Activated CD8-positive, alpha-beta memory T cell treated with anti-CD3 and anti-CD28 coated beads, Interleukin-2, amount 50 U/mL, for 24 hours (primary cell): ENCODE measurements at regions not wholly inside any gene's neighbourhood (a gene's known extent, or its start where the extent isn't known, plus 50 kb on each side); places are given as distances from the start of the nearest gene placed in this dataset.
"Not testable (repeated sequence)": the region's sequence is repeated elsewhere in the genome, so short reads cannot be mapped to it uniquely, and the experiment has no call there.

ENCODE experiments used
- DNase-seq: peaks from one replicate; pipeline ENCODE4 v3.0.0-alpha.2; 2020; ENCODE audit errors: extremely low read depth

DNA sequence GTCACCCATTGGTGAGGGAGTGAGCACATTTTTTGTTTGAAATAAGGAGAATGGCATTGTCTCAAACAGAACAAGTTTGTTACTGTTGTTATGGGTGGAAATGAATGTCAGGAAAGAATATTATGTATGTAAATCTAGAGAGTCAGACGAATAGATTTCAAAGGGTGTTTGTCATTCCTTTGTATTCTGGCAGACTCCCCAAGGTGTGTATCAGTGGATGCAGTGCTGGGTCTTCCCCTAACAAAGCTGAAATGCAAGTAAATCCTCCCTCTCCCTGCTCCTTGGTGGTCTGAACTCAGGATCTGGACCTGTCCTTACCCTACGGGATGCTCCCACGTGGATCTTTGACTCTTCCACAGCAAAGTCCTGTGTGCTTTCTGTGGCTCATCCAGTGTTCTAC is 139.5 kb upstream of the ZNF516 start:
- DNase-seq, result no peak

DNA sequence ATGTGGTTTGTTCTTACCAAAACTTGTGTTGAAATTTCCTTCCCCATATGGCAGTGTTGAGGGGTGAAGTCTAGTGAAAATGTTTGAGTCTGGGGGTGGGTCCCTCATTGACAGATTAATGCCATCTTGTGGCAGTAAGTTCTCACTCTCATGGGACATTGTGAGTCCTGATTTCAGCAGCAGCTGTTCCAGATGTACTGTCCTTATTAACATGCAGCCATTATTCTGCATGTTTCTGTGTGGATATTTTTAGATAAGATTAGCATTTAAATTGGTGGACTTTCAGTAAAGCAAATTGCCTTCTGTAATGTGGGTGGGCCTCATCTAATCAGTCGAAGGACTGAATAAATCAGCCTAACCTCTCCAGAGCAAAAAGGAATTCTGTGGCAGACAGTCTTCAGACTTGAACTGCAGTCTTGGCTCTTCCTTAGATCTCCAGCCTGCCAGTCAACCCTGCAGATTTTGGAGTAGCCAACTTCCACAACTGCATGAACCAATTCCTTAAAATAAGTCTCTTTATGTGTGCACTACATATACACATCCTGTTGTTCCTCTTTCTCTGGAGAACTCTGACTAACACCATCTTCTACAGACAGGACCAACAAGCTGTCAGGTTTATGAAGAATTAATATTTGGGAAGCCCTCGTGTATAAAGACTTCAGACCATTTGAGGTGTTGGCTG is 138.7 kb upstream of the ZNF516 start:
- no peak for DNase-seq

DNA sequence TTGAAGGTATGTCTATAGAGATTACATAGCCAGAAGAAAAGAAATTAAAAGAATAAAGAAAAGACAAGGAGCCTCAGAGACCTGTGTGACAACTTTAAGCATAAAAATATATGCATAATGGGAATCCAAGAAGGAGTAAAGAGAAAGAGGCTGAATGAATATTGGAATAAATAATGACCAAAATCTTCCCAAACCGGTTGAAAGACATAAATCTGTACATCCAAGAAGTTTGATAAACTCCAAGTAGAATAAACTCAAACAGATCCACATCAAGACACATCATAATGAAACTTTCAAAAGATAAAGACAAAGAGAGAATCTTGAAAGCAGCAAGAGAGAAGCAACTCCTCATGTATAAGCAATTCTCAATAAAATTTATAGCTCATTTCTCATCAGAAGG is 132.4 kb upstream of the ZNF516 start:
- no peak for DNase-seq

DNA sequence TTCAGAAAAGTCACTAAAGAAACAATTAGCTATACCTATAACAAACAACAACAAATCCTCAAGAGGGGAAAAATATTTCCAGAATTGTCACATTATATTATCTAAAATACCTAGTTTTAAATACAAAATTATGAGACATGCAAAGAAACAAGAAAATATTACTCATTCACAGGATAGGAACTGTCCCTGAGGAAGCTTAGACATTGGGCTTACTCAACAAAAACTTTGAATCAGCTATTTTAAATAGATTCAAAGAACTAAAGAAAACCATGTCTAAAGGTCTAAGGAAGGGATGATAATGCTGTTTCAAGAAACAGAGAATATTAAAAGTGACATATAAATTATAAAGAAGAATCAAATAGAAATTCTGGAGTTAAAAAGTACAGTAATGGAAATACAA is 131.9 kb upstream of the ZNF516 start:
- DNase-seq, result no peak

DNA sequence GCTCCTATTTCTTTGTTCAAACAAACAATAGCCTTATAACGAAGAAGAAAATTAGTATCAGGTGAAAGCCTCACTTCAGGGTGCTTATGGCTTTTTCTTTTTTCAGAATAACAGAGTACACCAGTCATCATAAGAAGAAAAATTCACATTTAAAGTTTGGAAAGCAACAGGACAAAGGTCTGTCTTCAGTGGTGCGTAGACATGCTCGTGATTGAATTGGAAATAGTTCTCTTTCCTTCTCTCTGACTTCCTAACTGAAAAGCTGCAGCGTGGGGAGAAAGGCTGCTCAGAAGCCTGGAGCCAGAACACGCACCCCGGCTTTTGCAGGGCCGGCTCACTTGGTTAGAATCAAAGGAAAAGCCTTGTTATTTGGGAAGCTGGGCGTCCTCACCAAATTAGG is 127.6 kb upstream of the ZNF516 start:
- no peak for DNase-seq

DNA sequence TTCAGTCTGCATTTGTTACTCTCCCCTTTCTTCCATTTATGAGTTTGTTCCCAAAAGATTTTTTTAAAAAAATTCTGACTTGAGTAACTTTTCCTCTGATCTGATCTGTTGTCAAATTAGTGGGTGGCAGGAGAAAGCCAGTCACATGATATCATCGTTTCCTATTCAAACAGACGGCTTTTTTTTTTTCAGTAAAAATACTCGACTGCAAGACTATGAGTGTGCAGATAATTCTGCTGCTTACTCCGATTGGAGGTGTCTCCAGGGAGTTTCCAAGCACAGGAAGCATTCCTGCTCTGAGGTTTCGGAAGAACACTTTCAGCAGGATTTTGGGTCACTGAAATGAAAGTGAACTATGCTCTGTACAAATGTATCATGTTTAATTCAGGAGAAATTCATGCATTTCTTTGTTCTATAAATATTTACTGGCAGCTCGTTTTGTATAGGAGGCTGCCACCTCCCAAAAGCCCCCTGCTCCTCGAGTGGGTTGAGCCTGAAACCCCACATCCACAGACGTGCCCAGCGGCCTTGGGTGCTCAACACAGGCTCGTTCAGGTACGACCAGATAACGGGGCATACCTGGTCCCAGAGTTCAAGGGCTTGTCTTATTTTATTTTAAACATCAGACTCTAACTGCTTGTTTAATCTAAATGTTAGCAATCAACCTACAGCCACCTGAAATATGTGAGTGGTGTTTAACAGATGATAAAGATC is 126.9 kb upstream of the ZNF516 start:
- no peak for DNase-seq

DNA sequence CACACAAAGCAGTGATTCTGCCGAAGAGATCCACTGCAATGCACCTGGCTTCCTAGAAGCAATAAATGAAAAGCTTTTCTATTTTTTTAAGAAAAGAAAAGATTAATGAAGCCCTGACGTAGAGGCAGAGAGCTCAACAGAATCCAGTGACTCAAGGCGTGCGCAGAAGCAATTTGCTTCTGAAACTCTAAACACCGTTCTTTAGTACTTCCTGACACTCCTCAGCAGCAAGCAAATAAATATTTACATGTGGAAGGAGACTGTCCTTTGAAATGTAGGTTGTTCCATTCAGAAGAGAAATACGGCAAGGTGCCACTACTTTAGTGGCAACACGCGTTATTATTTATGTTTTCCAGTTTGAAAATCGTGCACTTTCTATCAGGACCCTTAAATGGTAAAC is 126.2 kb upstream of the ZNF516 start:
- DNase-seq, result no peak

DNA sequence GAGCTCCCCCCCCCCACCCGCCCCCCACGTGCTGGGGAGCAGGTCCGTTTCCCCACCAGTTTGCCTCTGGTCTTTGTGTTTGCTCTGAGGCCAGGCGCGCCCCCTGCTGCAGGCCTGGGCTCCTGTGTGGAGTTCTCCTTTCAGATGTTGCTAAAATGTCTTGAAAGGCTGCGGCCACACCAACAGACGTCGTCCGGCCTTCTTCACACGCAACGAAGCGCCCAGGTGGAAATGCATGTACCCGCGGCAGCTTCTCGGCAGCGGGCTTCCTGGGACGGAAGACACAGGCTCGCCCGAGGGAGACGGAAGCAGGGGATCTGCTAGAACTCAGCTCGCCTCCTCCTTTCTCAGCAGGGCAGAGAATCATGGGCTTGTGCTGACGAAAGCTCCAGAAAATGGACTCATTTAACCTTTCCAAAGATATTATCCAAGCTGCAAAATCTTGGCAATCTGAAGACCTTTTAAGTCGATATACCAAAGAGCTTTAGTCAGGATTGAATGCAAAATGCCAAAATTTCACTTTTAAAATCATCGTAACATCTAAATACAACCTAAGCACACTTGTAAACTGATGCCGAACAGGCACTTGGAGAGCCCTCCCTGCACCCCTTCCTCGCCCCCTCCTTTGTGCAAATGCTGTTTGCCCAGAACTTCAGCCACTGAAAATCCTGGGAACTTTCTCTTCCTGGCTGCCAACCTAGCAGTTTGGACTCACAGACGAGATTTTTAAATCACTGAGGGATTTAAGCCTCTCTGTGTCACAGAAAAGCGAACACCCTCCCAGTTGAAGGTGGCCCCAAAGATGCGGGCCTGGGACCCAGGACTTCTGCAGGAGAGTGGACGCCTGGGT is 125.5 kb upstream of the ZNF516 start:
- DNase-seq, result no peak

DNA sequence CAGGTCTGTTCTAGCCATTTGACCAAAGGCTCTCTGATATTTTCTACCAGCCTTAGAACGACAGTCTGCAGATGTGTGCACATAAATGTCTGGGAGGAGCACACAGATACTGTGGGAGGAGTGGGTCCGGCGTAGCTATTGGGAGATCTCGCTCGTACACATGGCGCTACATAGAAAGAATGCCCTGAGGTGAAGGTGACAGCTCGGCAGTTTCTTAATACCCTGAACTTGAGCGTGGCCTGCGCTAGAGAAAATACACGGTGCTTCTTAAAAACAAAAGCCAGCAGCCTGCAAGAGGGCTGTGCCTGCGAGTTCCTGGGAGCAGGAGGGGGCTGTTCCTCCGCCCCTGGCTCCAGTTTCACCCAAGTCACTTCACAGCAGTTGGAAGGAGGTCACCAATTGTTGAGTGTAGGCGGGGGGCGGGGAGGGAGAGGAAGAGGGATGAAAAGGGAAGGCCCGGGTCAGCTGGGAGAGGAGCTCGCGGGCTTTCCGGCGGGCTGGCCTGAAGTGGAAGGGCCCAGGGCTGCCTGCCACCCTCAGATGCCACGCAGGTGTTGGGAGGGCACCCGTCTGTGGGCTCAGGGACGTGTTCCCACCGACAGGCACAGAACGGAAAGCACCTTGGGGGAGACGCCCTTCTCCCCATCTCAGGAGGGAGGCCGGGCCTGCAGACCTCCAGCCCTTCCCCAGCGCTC is 124.7 kb upstream of the ZNF516 start:
- DNase-seq, result no peak

DNA sequence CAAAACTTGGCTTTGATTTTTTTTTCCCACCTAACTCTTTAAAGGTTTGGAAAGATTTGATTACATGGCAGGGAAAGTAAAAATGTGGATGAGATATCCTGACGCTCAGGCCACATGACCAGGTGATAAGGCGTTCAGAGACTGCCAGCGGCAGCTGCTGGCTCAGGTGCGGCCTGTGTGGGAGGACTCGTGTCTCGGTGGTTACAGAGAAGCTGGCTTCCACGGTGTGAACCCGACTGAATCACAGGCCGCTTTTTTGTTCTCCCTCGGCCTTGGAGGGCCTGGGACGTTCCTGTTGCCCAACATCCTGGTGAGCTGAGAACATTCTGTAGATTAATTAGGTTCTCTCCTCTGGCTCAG is 124.2 kb upstream of the ZNF516 start:
- no peak for DNase-seq

DNA sequence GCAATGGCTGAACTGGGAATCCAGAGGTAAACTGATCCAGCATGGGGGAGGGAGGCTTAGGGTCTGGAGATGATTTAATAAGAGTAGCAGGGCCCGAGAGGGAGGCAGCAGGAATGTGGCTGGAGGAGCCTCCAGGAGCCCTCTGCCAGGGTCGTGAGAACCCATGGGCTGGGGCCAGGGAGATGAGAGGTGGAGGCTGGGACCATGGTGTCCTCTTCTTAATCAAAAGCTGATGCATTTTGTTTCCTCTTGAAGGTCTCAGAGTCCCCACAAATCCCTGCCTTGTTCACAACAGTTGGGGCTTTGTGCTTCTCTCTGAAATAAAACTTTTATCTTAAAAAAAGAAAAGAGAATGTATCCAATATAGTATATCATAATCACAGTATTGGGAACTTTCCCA is 123.7 kb upstream of the ZNF516 start:
- no peak for DNase-seq

DNA sequence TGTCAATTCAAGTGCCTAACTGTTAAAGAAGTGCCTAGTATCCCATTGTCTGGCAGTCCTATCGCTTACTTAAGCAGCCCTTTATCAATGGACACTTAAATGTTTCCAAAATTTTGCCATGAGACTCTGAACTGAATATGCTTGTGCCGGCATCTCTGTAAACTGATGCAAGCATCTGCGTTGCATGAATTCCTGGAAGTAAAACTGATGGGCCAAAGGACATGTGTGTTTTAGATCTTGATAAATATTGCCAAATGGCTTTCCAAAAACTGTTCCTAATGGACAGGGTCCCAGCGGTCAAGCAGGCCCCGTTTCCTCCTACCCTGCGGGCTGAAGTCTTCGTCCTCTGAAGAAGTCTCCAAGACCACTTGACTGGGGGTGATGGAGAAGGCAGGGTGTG is 121.3 kb upstream of the ZNF516 start:
- DNase-seq, result no peak

DNA sequence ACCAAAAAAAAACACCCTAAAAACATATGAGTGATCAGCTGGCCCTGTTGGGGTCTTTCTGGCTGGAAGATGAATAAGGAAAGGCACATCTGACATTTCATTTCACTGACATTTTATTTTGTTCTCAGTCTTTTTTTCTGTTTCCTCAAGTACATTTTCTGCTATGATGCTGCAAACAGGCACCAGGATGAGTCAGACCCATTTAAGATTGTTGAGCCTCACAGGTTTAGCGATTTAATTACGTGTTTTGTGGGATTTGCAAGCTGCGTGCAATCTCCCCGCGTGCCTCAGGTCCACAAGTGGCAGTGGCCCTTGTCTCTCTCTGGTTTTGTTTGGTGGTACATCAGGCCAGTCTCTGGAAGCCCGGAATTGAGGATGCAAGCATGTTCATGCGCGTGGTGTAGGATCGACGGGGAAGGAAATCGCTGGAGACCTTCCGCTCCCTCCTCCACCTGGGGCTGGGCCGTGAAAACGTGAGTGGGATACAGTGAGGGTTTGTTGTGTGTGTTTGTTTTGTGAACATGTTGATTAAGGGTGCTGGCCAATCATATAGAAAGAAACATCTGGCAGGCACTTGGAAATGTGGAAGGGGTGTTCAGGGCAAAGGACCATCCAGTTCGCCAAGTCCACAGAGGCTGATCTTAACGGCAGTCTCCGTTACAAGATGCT is 120.2 kb upstream of the ZNF516 start:
- DNase-seq, result no peak

DNA sequence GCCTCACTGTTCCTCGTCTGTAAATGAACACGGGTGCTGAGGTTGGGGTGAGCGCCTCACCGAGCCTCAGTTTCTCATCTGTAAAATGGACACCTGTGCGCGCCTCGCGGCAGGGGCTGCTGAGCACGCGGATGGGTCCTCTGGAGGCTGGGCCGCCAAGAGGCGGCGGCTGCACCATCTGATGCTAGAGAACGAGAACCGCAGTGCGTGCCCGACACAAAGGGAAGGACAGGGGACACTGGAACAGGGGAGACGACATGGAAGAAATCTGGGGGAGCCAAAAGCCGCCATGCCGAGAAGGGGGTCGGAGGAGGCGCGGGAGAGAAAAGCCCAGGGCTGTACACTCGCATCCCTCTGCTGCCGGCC is 118.7 kb upstream of the ZNF516 start:
- DNase-seq, result no peak

DNA sequence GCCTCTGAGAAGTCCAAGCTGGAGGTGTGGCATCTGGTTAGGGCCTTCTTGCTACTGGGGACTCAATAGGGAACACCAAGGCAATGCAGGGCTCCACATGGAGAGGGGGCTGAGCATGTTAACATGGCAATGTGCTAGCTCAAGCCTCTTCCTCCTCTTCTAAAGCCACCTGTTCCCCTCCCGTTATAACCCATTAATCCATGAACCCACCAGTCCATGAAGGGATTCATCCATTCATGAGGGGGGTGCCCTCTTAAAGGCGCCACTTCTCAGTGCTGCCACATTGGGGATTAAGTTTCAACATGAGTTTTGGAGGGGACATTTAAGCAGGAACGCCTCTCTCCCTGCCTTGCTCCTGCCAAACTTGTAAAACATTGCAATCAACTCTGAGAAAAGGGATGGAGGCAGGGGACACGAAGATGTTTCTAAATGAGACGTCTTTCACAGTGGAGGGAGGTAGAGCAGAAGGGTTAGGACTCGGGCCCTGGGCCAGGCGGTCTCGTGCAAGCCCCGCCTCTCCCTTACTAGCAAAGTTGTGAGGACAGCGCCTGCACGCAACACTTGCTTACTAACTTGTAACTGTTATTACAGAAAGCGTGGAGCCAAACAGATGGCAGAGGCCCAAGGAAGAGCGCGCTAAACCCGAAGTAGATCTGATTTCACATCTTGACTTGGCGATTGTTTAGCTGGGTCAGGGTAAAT is 118.2 kb upstream of the ZNF516 start:
- DNase-seq, result no peak

DNA sequence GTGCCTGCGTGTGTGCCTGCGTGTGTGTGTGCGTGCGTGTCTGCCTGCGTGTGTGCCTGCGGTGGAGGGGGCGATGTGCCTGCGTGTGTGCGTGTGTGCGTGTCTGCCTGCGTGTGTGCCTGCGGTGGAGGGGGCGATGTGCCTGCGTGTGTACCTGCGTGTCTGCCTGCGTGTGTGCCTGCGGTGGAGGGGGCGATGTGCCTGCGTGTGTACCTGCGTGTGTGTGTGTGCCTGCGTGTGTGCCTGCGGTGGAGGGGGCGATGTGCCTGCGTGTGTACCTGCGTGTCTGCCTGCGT is 116.7 kb upstream of the ZNF516 start:
- not testable (repeated sequence) for DNase-seq

DNA sequence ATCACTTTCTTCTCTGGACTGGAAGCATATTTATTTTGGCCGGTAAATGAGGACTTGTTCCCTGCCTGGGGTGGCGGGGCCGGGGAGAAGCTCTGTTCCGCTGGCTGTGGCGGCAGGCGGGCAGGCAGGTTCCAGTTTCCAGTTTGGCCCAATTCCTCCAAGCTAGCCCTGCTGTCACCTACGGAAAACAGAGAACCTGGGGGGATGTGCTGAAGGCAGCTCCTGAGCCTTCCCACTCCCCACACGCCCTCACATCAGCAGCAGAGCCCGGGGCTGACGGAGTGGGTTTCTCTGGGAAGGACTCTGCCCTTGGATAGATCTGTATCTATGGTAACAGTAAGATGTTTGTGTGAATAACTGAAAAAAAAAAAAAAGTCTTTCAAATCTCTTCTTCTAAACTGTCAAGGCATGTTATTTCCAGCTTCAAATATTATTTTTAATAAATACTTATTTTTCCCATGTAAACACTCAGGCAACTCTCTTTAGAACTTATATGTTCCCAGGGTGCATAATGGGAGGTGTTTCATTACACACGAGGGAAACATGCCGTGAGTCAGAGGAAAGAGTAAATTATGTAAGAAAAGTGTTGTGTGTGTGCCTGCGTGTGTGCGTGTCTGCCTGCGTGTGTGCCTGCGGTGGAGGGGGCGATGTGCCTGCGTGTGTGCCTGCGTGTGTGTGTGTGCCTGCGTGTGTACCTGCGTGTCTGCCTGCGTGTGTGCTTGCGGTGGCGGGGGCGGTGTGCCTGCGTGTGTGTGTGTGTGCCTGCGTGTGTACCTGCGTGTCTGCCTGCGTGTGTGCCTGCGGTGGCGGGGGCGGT is 116.1 kb upstream of the ZNF516 start:
- no peak for DNase-seq

DNA sequence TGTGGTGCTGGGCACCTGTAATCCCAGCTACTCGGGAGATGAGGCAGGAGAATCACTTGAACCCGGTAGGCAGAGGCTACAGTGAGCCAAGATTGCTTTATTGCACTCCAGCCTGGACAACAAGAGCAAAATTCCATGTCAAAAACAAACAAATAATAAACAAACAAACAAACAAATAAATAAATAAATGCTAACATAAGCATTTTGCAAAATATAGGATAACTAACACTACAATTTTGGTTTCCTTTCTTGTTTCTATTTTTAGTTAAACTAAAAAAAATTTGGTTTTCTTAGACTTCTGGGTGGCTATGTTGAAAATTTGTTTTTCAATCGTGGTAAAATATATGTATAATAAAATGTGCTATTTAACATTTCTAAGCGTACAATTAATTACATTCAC is 115.0 kb upstream of the ZNF516 start:
- no peak for DNase-seq

DNA sequence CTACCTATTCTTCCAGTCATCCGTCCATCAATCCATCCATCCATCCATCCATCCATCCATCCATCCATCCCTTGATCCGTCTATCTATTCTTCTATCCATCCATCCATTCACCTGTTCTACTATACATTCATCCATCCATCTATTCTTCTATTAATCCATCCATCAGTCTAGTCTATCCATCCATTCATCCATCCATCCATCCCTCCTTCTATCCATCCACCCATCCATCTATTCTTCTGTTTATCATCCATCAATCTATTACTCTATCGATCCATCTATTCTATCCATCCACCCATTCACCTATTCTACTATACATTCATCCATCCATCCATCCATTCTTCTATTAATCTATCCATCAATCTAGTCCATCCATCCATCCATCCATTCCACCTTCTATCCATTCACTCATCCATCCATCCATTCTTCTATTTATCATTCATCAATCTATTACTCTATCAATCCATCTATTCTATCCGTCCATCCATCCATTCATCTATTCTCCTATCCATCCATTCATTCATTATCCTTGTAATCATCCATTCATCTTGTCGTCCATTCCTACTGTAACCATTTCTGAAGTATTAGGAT is 110.4 kb upstream of the ZNF516 start:
- no peak for DNase-seq

DNA sequence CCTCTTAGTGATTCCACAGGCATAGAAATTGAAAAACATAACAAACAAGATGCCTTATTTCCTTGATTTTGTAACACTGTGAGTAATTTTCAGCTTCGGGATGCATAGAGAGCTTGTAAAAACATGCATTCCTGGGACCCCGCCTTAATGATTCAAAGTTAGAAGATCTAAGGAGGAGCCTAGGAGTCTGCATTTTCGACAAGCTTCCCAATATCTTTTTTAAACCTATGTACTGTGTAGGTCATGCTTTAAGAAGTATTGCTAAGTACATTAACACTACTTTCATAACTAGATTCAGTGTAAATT is 109.8 kb upstream of the ZNF516 start:
- no peak for DNase-seq
